Neural crest cell (in vitro differentiated cells): ENCODE measurements at regions not wholly inside any gene's neighbourhood (a gene's known extent, or its start where the extent isn't known, plus 50 kb on each side); places are given as distances from the start of the nearest gene placed in this dataset.

Experiments used
- DNase-seq: peaks from one replicate; pipeline ENCODE4 v3.0.0; 2021; ENCODE audit warnings: low read depth, mixed read lengths, low spot score
- H3K27ac Mint-ChIP-seq: one replicate; pipeline ENCODE4 v1.8.0; 2021; ENCODE audit warnings: mild to moderate bottlenecking, mixed read lengths; ENCODE audit not compliant: unreplicated experiment
- H3K27me3 Mint-ChIP-seq: 2 replicates; pipeline ENCODE4 v1.8.0; 2021; ENCODE audit warnings: low read depth, mild to moderate bottlenecking, mixed read lengths
- H3K36me3 Mint-ChIP-seq: 2 replicates; pipeline ENCODE4 v1.8.0; 2021; ENCODE audit warnings: low read depth, mild to moderate bottlenecking, mixed read lengths
- H3K4me1 Mint-ChIP-seq: 2 replicates; pipeline ENCODE4 v1.8.0; 2021; ENCODE audit warnings: mixed read lengths
- H3K4me3 Mint-ChIP-seq: one replicate; pipeline ENCODE4 v1.8.0; 2021; ENCODE audit warnings: mild to moderate bottlenecking, mixed read lengths
- H3K9me3 Mint-ChIP-seq: 2 replicates; pipeline ENCODE4 v1.8.0; 2021; ENCODE audit warnings: mixed read lengths
- CTCF ChIP-seq: fragments of 200-600 bp; sonication (generic); conservative IDR thresholded peaks from 2 replicates; pipeline ENCODE4 v1.5.0; 2021; ENCODE audit warnings: antibody characterized with exemption, mild to moderate bottlenecking

DNA sequence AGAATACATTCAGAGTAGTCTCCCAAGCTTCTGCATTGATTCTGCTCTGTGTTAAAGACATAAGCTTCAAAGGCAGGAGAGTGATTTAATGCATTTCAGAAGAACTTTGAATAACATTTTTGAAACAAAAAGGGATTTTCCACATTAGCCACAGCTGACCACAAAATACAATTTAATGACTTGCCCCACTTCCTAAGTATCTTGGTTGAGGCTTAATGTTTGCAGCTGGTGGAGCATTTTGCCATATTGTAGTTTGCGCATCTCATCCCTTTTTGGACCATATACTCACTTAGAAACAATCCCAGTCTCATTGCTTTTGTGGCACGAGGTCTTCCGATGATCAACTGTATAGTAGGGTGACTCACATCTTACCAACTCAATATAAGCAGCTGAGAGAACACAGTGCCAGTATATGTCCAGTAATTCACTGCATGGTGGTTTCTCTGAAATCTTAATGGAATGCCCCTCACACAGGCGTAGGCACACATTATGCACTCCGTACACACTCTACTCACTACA, 455.8 kb upstream of the PTGER4 start:
- Mint-ChIP-seq H3K36me3 (no peaks in the 10 kb centered on the region), H3K27ac (no peak overlapping the region), H3K4me1 (no peaks in the 10 kb centered on the region), H3K27me3 (no peaks in the 10 kb centered on the region), H3K4me3 (no peak overlapping the region), H3K9me3 (no peaks in the 10 kb centered on the region)
- TF ChIP-seq CTCF = no peak
- no peak for DNase-seq

- Mint-ChIP-seq H3K4me3 (no peak overlapping the region), H3K27me3 (no peaks in the 10 kb centered on the region), H3K9me3 (peaks cover 7% of the 10 kb centered on the region), H3K4me1 (no peaks in the 10 kb centered on the region), H3K36me3 (no peaks in the 10 kb centered on the region), H3K27ac (no peak overlapping the region)
- TF ChIP-seq CTCF = no peak
- no peak for DNase-seq
These were observed 457.9 kb upstream of the PTGER4 start for GRCh38 chr5:40221796-40222195.

DNA sequence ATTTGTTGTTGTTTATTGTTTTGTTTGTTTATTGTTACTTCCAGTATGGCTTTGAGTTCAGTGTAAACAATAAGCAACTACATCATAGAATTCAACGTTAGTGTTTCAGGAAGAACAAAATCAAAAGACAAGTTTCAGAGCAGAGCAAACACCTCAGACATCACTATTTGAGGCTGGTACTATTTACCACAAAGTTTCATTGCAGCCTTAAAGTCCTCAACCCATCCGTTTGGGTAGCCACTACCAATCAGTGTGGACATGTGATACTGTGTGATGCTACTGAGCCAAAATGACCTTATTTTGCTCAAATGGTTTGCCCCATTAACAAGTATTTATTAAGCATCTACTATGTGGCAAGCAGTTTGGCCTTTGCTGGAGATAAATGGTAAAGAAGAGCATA, 458.5 kb upstream of the PTGER4 start:
- DNase-seq = no peak
- Mint-ChIP-seq H3K4me3 (no peak overlapping the region), H3K27ac (no peak overlapping the region), H3K4me1 (no peaks in the 10 kb centered on the region), H3K36me3 (no peaks in the 10 kb centered on the region), H3K27me3 (no peaks in the 10 kb centered on the region), H3K9me3 (peaks cover 7% of the 10 kb centered on the region)
- no peak for TF ChIP-seq CTCF

DNA sequence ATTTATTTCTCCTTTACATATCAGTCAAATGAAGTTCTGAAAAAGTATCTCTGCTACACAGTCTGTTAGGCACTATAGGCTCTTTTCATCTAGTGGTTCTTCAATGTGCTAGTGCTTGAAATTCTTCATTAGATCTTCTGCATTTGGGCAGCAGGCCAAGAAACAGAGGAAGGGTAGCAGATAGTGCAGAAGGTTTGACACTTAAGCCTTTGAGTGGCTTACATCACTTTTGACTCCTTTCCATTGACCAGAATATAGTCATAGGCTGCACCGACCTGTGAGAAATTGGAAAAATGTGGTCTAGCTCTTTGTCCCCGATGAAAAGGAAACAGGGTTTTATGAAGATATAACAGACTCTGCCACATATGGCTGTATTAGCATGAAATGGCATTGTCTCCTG, 459.5 kb upstream of the PTGER4 start:
- Mint-ChIP-seq H3K9me3 (peaks cover 7% of the 10 kb centered on the region), H3K4me3 (no peak overlapping the region), H3K4me1 (no peaks in the 10 kb centered on the region), H3K27me3 (peaks cover 3% of the 10 kb centered on the region), H3K36me3 (no peaks in the 10 kb centered on the region), H3K27ac (no peak overlapping the region)
- no peak for DNase-seq
- no peak for TF ChIP-seq CTCF

GRCh38 chr5:40217553-40217952, 462.2 kb upstream of the PTGER4 start:
- Mint-ChIP-seq H3K4me3 (no peak overlapping the region), H3K36me3 (no peaks in the 10 kb centered on the region), H3K27ac (no peak overlapping the region), H3K4me1 (peaks cover 9% of the 10 kb centered on the region), H3K27me3 (peaks cover 3% of the 10 kb centered on the region), H3K9me3 (peaks cover 7% of the 10 kb centered on the region)
- DNase-seq = no peak
- no peak for TF ChIP-seq CTCF

DNA sequence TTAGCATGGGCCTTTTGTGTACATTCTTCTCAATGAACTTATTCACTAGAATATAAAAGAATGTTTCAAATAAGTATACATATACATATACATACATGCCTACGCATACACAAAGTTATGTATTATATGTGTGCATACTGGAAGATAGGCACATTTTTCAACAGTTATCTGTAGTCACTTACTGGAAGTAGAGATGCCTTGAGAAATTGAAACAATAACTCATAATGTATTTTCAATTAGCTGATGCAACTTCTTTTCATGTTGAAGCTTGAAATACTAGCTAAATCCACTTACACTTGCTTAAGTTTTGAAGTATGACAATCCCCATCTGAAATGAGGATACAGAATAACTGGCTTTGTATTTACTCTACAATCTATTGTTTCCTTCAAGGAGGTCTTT, 469.0 kb upstream of the PTGER4 start:
- Mint-ChIP-seq H3K27ac (no peak overlapping the region), H3K9me3 (no peaks in the 10 kb centered on the region), H3K4me1 (peaks cover 9% of the 10 kb centered on the region)

More for the DNA sequence above, 469.0 kb upstream of the PTGER4 start:
- TF ChIP-seq CTCF = no peak
- no peak for DNase-seq
- H3K4me3 Mint-ChIP-seq = no peak overlapping the region
- H3K27me3 Mint-ChIP-seq = no peaks in the 10 kb centered on the region
- H3K36me3 Mint-ChIP-seq = no peaks in the 10 kb centered on the region
